ENCODE measurements at regions not wholly inside any gene's neighbourhood (a gene's known extent, or its start where the extent isn't known, plus 50 kb on each side); places are given as distances from the start of the nearest gene placed in this dataset.

- Histone ChIP-seq H3K4me2 (no peak overlapping the region), H3K9ac (no peak overlapping the region), H3F3A (ENCODE audit: low read depth) (peaks cover 44% of the 10 kb centered on the region), H3K9me3 (ENCODE audit: low read depth) (no peaks in the 10 kb centered on the region), H4K20me1 (ENCODE audit: low read depth) (no peaks in the 10 kb centered on the region), H3K4me1 (peaks cover 35% of the 10 kb centered on the region), H3K4me3 (no peak overlapping the region), H3K27ac (no peak overlapping the region), H3K36me3 (no peaks in the 10 kb centered on the region), H3K27me3 (no peaks in the 10 kb centered on the region), H3K79me2 (ENCODE audit: low read depth) (no peaks in the 10 kb centered on the region), H2AFZ (replicated peaks) (no peak overlapping the region)
- H3K4me1 Mint-ChIP-seq: peaks cover 29% of the 10 kb centered on the region
- H3K27me3 Mint-ChIP-seq (ENCODE audit: insufficient read depth, low read depth): peaks cover 7% of the 10 kb centered on the region
- peaks cover 5% of the 10 kb centered on the region for H3K9me3 Mint-ChIP-seq
- peaks cover 2% of the 10 kb centered on the region for H3K36me3 Mint-ChIP-seq
- TF ChIP-seq EZH2 (IDR thresholded peaks at IDR 0.05): no peak
- no peak for TF ChIP-seq CTCF (IDR thresholded peaks at IDR 0.05)
- TF ChIP-seq EZH2phosphoT487 (IDR thresholded peaks at IDR 0.05): no peak
- no peak for DNase-seq (ENCODE audit: low spot score)
- H3K4me3 Mint-ChIP-seq: no peak overlapping the region
- H3K27ac Mint-ChIP-seq: peak overlapping the region; percentile 17
Measured at GRCh38 chr5:17398431-17398830, 99.6 kb upstream of the TAF11L2 start.

DNA sequence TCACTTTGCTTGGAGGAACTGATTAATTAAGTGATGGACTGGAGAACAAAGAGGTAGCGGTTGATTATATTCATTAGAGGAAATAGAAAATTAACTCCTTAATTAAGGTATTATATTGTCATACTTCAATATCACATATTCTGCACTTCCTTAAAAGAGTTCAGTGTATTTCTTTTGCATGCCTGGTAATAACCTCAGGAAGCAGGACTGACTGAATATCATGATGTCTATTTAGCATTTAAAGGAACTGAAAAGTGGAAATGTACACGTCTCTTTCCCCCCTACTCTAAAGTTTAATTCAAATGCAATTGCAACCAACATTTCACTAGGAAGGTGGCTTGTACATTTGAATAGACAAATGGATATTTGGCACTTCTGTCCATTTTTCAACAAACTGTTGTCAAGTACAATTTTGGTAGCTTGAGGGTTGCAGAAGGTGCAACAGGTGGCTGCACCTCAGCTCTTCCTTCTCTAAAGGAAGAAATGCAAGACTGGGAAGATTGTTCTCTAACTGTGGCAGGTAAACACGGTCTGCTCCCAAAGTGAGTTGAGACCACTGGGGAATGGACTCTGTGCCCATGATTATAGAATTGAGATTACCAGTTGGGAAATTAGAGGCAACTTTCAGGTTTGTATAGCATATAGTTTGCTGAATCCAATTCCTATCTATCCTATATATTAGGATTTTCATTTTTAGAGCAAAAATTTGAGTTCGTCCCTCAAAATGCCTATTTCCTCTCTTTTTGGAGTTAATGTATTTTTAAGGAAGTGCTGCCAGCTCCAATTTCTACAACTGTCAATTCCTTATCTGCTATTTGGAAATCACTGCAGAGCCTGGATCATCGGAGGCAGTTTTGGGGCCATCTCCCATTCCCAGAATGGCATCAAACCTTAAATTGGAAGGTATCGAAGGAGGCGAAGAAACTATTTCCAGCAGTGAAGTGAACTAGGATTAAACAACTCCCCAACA lies 98.9 kb upstream of the TAF11L2 start:
- Mint-ChIP-seq H3K4me3 (no peak overlapping the region), H3K27ac (no peak overlapping the region), H3K27me3 (ENCODE audit: insufficient read depth, low read depth) (peaks cover 9% of the 10 kb centered on the region), H3K4me1 (peaks cover 33% of the 10 kb centered on the region), H3K9me3 (peaks cover 5% of the 10 kb centered on the region), H3K36me3 (peaks cover 2% of the 10 kb centered on the region)
- TF ChIP-seq EZH2 (IDR thresholded peaks at IDR 0.05) (no peak), CTCF (IDR thresholded peaks at IDR 0.05) (no peak), EZH2phosphoT487 (IDR thresholded peaks at IDR 0.05) (no peak)
- H3K27me3 ChIP-seq: no peaks in the 10 kb centered on the region
- H3F3A ChIP-seq (ENCODE audit: low read depth): peaks cover 47% of the 10 kb centered on the region
- no peaks in the 10 kb centered on the region for H4K20me1 ChIP-seq (ENCODE audit: low read depth)
- DNase-seq (ENCODE audit: low spot score): no peak
- no peaks in the 10 kb centered on the region for H3K9me3 ChIP-seq (ENCODE audit: low read depth)
- H3K79me2 ChIP-seq (ENCODE audit: low read depth): no peaks in the 10 kb centered on the region
- no peaks in the 10 kb centered on the region for H3K36me3 ChIP-seq
- H2AFZ ChIP-seq (replicated peaks): peak overlapping the region; percentile 21
- no peak overlapping the region for H3K4me3 ChIP-seq
- no peak overlapping the region for H3K27ac ChIP-seq
- H3K4me1 ChIP-seq: peaks cover 42% of the 10 kb centered on the region
- H3K4me2 ChIP-seq: no peak overlapping the region
- H3K9ac ChIP-seq: no peak overlapping the region

DNA sequence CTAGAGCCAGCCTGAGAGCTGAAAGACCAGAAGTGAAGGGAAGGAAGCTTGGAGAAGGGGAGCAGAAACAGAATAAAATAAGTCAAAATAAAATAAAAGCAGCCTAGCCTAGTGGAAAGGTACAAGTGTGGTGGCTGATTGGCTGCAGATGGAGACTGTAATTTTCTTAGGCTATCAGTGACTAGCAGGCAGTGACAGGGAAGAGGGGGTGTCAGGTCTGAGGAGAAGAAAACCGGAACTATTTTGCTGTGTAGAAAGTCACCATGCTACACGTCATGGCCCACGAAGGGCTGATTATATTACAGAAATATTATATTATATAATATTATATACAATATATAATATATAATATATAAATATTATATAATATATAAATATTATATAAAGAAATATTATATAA lies 98.1 kb upstream of the TAF11L2 start:
- TF ChIP-seq EZH2phosphoT487 (IDR thresholded peaks at IDR 0.05): no peak
- TF ChIP-seq EZH2 (IDR thresholded peaks at IDR 0.05): no peak
- TF ChIP-seq CTCF (IDR thresholded peaks at IDR 0.05): no peak
- H3K4me2 ChIP-seq: no peak overlapping the region
- peaks cover 2% of the 10 kb centered on the region for H3K36me3 Mint-ChIP-seq

More for the DNA sequence above, 98.1 kb upstream of the TAF11L2 start:
- Mint-ChIP-seq H3K27me3 (ENCODE audit: insufficient read depth, low read depth) (peaks cover 9% of the 10 kb centered on the region), H3K27ac (no peak overlapping the region), H3K4me3 (no peak overlapping the region), H3K9me3 (peaks cover 5% of the 10 kb centered on the region), H3K4me1 (peaks cover 33% of the 10 kb centered on the region)
- no peak overlapping the region for H3K9ac ChIP-seq
- H2AFZ ChIP-seq (replicated peaks): peak overlapping the region; percentile 21
- H3K27me3 ChIP-seq: no peaks in the 10 kb centered on the region
- H3K4me1 ChIP-seq: peaks cover 50% of the 10 kb centered on the region
- no peak overlapping the region for H3K4me3 ChIP-seq
- H4K20me1 ChIP-seq (ENCODE audit: low read depth): no peaks in the 10 kb centered on the region
- no peaks in the 10 kb centered on the region for H3K36me3 ChIP-seq
- peaks cover 50% of the 10 kb centered on the region for H3F3A ChIP-seq (ENCODE audit: low read depth)
- H3K79me2 ChIP-seq (ENCODE audit: low read depth): no peaks in the 10 kb centered on the region
- DNase-seq (ENCODE audit: low spot score): no peak
- no peak overlapping the region for H3K27ac ChIP-seq
- H3K9me3 ChIP-seq (ENCODE audit: low read depth): no peaks in the 10 kb centered on the region
